ENCODE measurements at regions not wholly inside any gene's neighbourhood (a gene's known extent, or its start where the extent isn't known, plus 50 kb on each side); places are given as distances from the start of the nearest gene placed in this dataset.

GRCh38 chr10:111877258-111877657 is 306.3 kb downstream of the GPAM start:
- H3K9me3 ChIP-seq (replicated peaks): peaks cover 11% of the 10 kb centered on the region
- peaks cover 6% of the 10 kb centered on the region for H3K27me3 ChIP-seq (ENCODE audit: low read depth)
- no peak for TF ChIP-seq CTCF (IDR thresholded peaks at IDR 0.05; ENCODE audit: borderline replicate concordance)
- no peak overlapping the region for H3K27ac ChIP-seq (replicated peaks)
- H3K4me1 ChIP-seq: no peaks in the 10 kb centered on the region
- no peaks in the 10 kb centered on the region for H3K36me3 ChIP-seq
- no peak overlapping the region for H3K4me3 ChIP-seq
- intact Hi-C loops (cut with micrococcal nuclease): no loop called here
- no peak for DNase-seq

GRCh38 chr10:111879969-111880368 is 303.6 kb downstream of the GPAM start:
- no peaks in the 10 kb centered on the region for H3K36me3 ChIP-seq
- no peaks in the 10 kb centered on the region for H3K27me3 ChIP-seq (ENCODE audit: low read depth)
- no peaks in the 10 kb centered on the region for H3K4me1 ChIP-seq
- DNase-seq: no peak
- TF ChIP-seq CTCF (IDR thresholded peaks at IDR 0.05; ENCODE audit: borderline replicate concordance): no peak
- H3K9me3 ChIP-seq (replicated peaks): peaks cover 11% of the 10 kb centered on the region
- no peak overlapping the region for H3K4me3 ChIP-seq
- no peak overlapping the region for H3K27ac ChIP-seq (replicated peaks)
- intact Hi-C loops (cut with micrococcal nuclease): no loop called here

GRCh38 chr10:111885046-111885445 is 298.5 kb downstream of the GPAM start:
- H3K4me3 ChIP-seq: no peak overlapping the region
- intact Hi-C loops (cut with micrococcal nuclease): no loop called here
- H3K27me3 ChIP-seq (ENCODE audit: low read depth): peaks cover 6% of the 10 kb centered on the region
- no peaks in the 10 kb centered on the region for H3K36me3 ChIP-seq
- no peaks in the 10 kb centered on the region for H3K4me1 ChIP-seq
- DNase-seq: no peak
- no peak for TF ChIP-seq CTCF (IDR thresholded peaks at IDR 0.05; ENCODE audit: borderline replicate concordance)
- H3K27ac ChIP-seq (replicated peaks): no peak overlapping the region
- H3K9me3 ChIP-seq (replicated peaks): peaks cover 19% of the 10 kb centered on the region

GRCh38 chr10:111885919-111886318 is 297.6 kb downstream of the GPAM start:
- Histone ChIP-seq H3K9me3 (replicated peaks) (peaks cover 19% of the 10 kb centered on the region), H3K36me3 (no peaks in the 10 kb centered on the region), H3K4me3 (no peak overlapping the region), H3K27me3 (ENCODE audit: low read depth) (peaks cover 6% of the 10 kb centered on the region), H3K4me1 (no peaks in the 10 kb centered on the region), H3K27ac (replicated peaks) (no peak overlapping the region)
- TF ChIP-seq CTCF (IDR thresholded peaks at IDR 0.05; ENCODE audit: borderline replicate concordance): no peak
- DNase-seq: no peak
- intact Hi-C loops (cut with micrococcal nuclease): no loop called here

- no peak for DNase-seq
- Histone ChIP-seq H3K4me1 (no peaks in the 10 kb centered on the region), H3K27ac (replicated peaks) (no peak overlapping the region), H3K36me3 (no peaks in the 10 kb centered on the region), H3K4me3 (no peak overlapping the region), H3K9me3 (replicated peaks) (peaks cover 19% of the 10 kb centered on the region), H3K27me3 (ENCODE audit: low read depth) (peaks cover 6% of the 10 kb centered on the region)
- TF ChIP-seq CTCF (IDR thresholded peaks at IDR 0.05; ENCODE audit: borderline replicate concordance): no peak
- intact Hi-C loops (cut with micrococcal nuclease): no loop called here
These were observed 296.3 kb downstream of the GPAM start for GRCh38 chr10:111887266-111887665.

- H3K36me3 ChIP-seq: no peaks in the 10 kb centered on the region
- H3K27ac ChIP-seq (replicated peaks): no peak overlapping the region
- H3K4me3 ChIP-seq: no peak overlapping the region
- H3K9me3 ChIP-seq (replicated peaks): peaks cover 19% of the 10 kb centered on the region
- H3K27me3 ChIP-seq (ENCODE audit: low read depth): peaks cover 6% of the 10 kb centered on the region
- DNase-seq: no peak
- TF ChIP-seq CTCF (IDR thresholded peaks at IDR 0.05; ENCODE audit: borderline replicate concordance): no peak
- H3K4me1 ChIP-seq: no peaks in the 10 kb centered on the region
- intact Hi-C loops (cut with micrococcal nuclease): no loop called here
These were observed 293.5 kb downstream of the GPAM start for GRCh38 chr10:111890046-111890445.
